ENCODE measurements at regions not wholly inside any gene's neighbourhood (a gene's known extent, or its start where the extent isn't known, plus 50 kb on each side); places are given as distances from the start of the nearest gene placed in this dataset.
A peak's percentile ranks its signal among the peaks of the same experiment; 100 is the strongest.

- DNase-seq (ENCODE audit: low spot score), result no peak
Measured at GRCh38 chr14:71711619-71712018, 220.6 kb upstream of the RGS6 start.

GRCh38 chr14:71712478-71712877, 219.8 kb upstream of the RGS6 start:
- no peak for DNase-seq (ENCODE audit: low spot score)

- DNase-seq (ENCODE audit: low spot score), result no peak
Measured at GRCh38 chr14:71713016-71713415, 219.2 kb upstream of the RGS6 start.

- no peak for DNase-seq (ENCODE audit: low spot score)
Measured at GRCh38 chr14:71713451-71713850, 218.8 kb upstream of the RGS6 start.

- no peak for DNase-seq (ENCODE audit: low spot score)
Measured at GRCh38 chr14:71714225-71714624, 218.0 kb upstream of the RGS6 start.

- no peak for DNase-seq (ENCODE audit: low spot score)
Measured at GRCh38 chr14:71716041-71716772, 216.0 kb upstream of the RGS6 start.

- DNase-seq (ENCODE audit: low spot score), result peak; percentile 41
Measured at GRCh38 chr14:71720978-71721624, 211.1 kb upstream of the RGS6 start.

GRCh38 chr14:71721791-71722190, 210.4 kb upstream of the RGS6 start:
- DNase-seq (ENCODE audit: low spot score), result no peak

- DNase-seq (ENCODE audit: low spot score), result no peak
Measured at GRCh38 chr14:71722885-71723284, 209.3 kb upstream of the RGS6 start.

GRCh38 chr14:71725922-71726579, 206.2 kb upstream of the RGS6 start:
- no peak for DNase-seq (ENCODE audit: low spot score)

GRCh38 chr14:71726580-71727021, 205.6 kb upstream of the RGS6 start:
- DNase-seq (ENCODE audit: low spot score), result no peak

GRCh38 chr14:71728386-71728785, 203.8 kb upstream of the RGS6 start:
- DNase-seq (ENCODE audit: low spot score), result no peak

- DNase-seq (ENCODE audit: low spot score), result no peak
Measured at GRCh38 chr14:71729596-71729995, 202.6 kb upstream of the RGS6 start.

- DNase-seq (ENCODE audit: low spot score), result no peak
Measured at GRCh38 chr14:71730471-71730870, 201.8 kb upstream of the RGS6 start.

GRCh38 chr14:71731096-71731495, 201.1 kb upstream of the RGS6 start:
- no peak for DNase-seq (ENCODE audit: low spot score)

GRCh38 chr14:71733210-71733883, 198.9 kb upstream of the RGS6 start:
- no peak for DNase-seq (ENCODE audit: low spot score)

GRCh38 chr14:71734076-71734475, 198.2 kb upstream of the RGS6 start:
- DNase-seq (ENCODE audit: low spot score), result no peak

- no peak for DNase-seq (ENCODE audit: low spot score)
Measured at GRCh38 chr14:71734885-71735284, 197.3 kb upstream of the RGS6 start.

GRCh38 chr14:71737760-71738159, 194.5 kb upstream of the RGS6 start:
- DNase-seq (ENCODE audit: low spot score), result no peak

GRCh38 chr14:71739273-71739990, 192.8 kb upstream of the RGS6 start:
- DNase-seq (ENCODE audit: low spot score), result no peak

- DNase-seq (ENCODE audit: low spot score), result no peak
Measured at GRCh38 chr14:71741241-71741640, 191.0 kb upstream of the RGS6 start.

GRCh38 chr14:71742485-71742884, 189.7 kb upstream of the RGS6 start:
- DNase-seq (ENCODE audit: low spot score), result no peak

All from hematopoietic multipotent progenitor cell treated with erythropoietin and hydrocortisone succinate and interleukin-3 and kit ligand, for 17 days (in vitro differentiated cells).